ENCODE measurements at regions not wholly inside any gene's neighbourhood (a gene's known extent, or its start where the extent isn't known, plus 50 kb on each side); places are given as distances from the start of the nearest gene placed in this dataset.

DNA sequence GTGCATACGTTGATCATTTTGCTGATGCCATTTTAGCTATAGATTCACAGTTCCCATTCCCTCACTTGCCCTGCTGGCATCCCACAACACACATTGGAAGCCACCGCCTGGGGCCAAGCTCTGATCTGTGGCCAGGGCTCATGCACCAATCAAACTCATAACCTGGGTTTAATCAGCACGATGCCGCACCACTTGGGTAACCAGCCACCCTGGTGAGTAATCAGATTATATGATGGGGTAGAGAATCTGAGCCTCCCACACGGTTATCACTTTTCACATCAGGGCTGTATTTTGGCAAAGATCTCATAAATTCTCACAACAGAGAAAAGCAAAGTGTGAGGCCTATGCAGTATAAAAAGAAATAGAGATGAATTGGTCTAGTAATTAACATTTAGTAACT is 66.0 kb upstream of the TNFRSF19 start:
- H2BK120ac ChIP-seq (ENCODE audit: low read depth, low read length) = no peak overlapping the region
- H3K23ac ChIP-seq (ENCODE audit: low read length in 2 of 2) = no peak overlapping the region
- no peak overlapping the region for H2AFZ ChIP-seq (ENCODE audit: low read depth, low read length)
- H4K91ac ChIP-seq (ENCODE audit: low read length) = no peak overlapping the region
- no peak overlapping the region for H2BK15ac ChIP-seq (ENCODE audit: low read depth, poor library complexity, severe bottlenecking)
- no peak for DNase-seq
- peaks cover 0 to 8% of the 10 kb centered on the region in 2 experiments for H3K27me3 ChIP-seq (ENCODE audit: control insufficient read depth in 1 of 2, insufficient read depth in 1 of 2, low read length in 2 of 2)
- no peak overlapping the region for H3K27ac ChIP-seq (ENCODE audit: low read length, poor library complexity, severe bottlenecking)
- no peak overlapping the region for H3K18ac ChIP-seq (ENCODE audit: low read depth in 1 of 2, low read length in 2 of 2)
- H3K79me1 ChIP-seq (replicated peaks; ENCODE audit: low read length, poor library complexity, severe bottlenecking) = no peaks in the 10 kb centered on the region
- no peaks in the 10 kb centered on the region for H3K36me3 ChIP-seq (ENCODE audit: control insufficient read depth in 1 of 2, insufficient read depth in 2 of 2, low read depth in 1 of 2, low read length in 2 of 2)
- H4K8ac ChIP-seq (ENCODE audit: low read length) = no peak overlapping the region
- peak overlapping the region in 1 of 2 experiments; percentile 49 for H2BK12ac ChIP-seq (ENCODE audit: low read length in 2 of 2)
- peak overlapping the region; percentile 11 for H2AK5ac ChIP-seq (ENCODE audit: low read length, severe bottlenecking)
- peaks cover 12% of the 10 kb centered on the region for H3K4me1 ChIP-seq (ENCODE audit: control insufficient read depth, insufficient read depth, low read depth, low read length)
- no peak overlapping the region for H3K4me3 ChIP-seq (ENCODE audit: insufficient read depth in 1 of 2, low read depth in 1 of 2, low read length in 2 of 2)
- H2BK5ac ChIP-seq (ENCODE audit: low read depth, low read length, poor library complexity, severe bottlenecking) = no peak overlapping the region
- no peak overlapping the region for H3K9ac ChIP-seq (ENCODE audit: low read length)
- H3K4me2 ChIP-seq (ENCODE audit: low read length, poor library complexity, severe bottlenecking) = no peak overlapping the region
- no peak overlapping the region for H3K4ac ChIP-seq (ENCODE audit: low read depth in 1 of 2, low read length in 2 of 2)
- H3K9me3 ChIP-seq (ENCODE audit: control insufficient read depth, low read length) = no peaks in the 10 kb centered on the region
- H3K14ac ChIP-seq (ENCODE audit: low read length in 2 of 2) = no peak overlapping the region
- 100% methylated on average over 4 of the region's 5 CpGs for WGBS

DNA sequence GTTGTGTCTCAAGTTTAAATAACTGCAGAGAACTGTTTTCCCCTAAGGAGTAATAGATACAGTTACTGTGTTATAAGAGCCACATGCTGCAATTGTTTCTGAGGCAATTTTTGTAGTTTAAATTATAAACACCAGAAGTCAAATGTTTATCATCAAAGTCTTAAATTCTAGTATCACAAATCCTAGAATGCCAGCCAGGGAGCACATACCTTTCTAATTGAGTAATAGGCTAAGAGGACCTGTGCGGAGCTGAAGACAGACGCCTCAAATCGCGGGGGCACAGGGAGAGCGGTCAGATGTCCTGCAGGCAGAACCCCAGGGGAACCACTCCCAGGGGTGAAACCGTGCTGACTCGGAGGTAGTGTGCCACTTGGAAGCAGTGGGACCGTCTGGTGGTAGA is 65.2 kb upstream of the TNFRSF19 start:
- Histone ChIP-seq H2BK12ac (ENCODE audit: low read length in 2 of 2) (peak overlapping the region in 1 of 2 experiments; percentile 88), H3K4me3 (ENCODE audit: insufficient read depth in 1 of 2, low read depth in 1 of 2, low read length in 2 of 2) (no peak overlapping the region), H3K9ac (ENCODE audit: low read length) (no peak overlapping the region), H3K14ac (ENCODE audit: low read length in 2 of 2) (no peak overlapping the region), H3K4me2 (ENCODE audit: low read length, poor library complexity, severe bottlenecking) (peak overlapping the region; percentile 55), H2BK15ac (ENCODE audit: low read depth, poor library complexity, severe bottlenecking) (no peak overlapping the region), H3K27me3 (ENCODE audit: control insufficient read depth in 1 of 2, insufficient read depth in 1 of 2, low read length in 2 of 2) (peaks cover 0 to 4% of the 10 kb centered on the region in 2 experiments), H2AK5ac (ENCODE audit: low read length, severe bottlenecking) (no peak overlapping the region), H3K18ac (ENCODE audit: low read depth in 1 of 2, low read length in 2 of 2) (peak overlapping the region in 1 of 2 experiments; percentile 59), H4K8ac (ENCODE audit: low read length) (no peak overlapping the region), H3K27ac (ENCODE audit: low read length, poor library complexity, severe bottlenecking) (peak overlapping the region; percentile 83), H3K9me3 (ENCODE audit: control insufficient read depth, low read length) (no peaks in the 10 kb centered on the region), H3K79me1 (replicated peaks; ENCODE audit: low read length, poor library complexity, severe bottlenecking) (no peaks in the 10 kb centered on the region), H2BK120ac (ENCODE audit: low read depth, low read length) (no peak overlapping the region), H2BK5ac (ENCODE audit: low read depth, low read length, poor library complexity, severe bottlenecking) (no peak overlapping the region), H3K4me1 (ENCODE audit: control insufficient read depth, insufficient read depth, low read depth, low read length) (peaks cover 12% of the 10 kb centered on the region), H3K23ac (ENCODE audit: low read length in 2 of 2) (peak overlapping the region in 1 of 2 experiments; percentile 77), H3K4ac (ENCODE audit: low read depth in 1 of 2, low read length in 2 of 2) (no peak overlapping the region), H3K36me3 (ENCODE audit: control insufficient read depth in 1 of 2, insufficient read depth in 2 of 2, low read depth in 1 of 2, low read length in 2 of 2) (no peaks in the 10 kb centered on the region), H4K91ac (ENCODE audit: low read length) (no peak overlapping the region), H2AFZ (ENCODE audit: low read depth, low read length) (no peak overlapping the region)
- 31% methylated on average over 8 of the region's 8 CpGs for WGBS
- DNase-seq = peak; percentile 30

DNA sequence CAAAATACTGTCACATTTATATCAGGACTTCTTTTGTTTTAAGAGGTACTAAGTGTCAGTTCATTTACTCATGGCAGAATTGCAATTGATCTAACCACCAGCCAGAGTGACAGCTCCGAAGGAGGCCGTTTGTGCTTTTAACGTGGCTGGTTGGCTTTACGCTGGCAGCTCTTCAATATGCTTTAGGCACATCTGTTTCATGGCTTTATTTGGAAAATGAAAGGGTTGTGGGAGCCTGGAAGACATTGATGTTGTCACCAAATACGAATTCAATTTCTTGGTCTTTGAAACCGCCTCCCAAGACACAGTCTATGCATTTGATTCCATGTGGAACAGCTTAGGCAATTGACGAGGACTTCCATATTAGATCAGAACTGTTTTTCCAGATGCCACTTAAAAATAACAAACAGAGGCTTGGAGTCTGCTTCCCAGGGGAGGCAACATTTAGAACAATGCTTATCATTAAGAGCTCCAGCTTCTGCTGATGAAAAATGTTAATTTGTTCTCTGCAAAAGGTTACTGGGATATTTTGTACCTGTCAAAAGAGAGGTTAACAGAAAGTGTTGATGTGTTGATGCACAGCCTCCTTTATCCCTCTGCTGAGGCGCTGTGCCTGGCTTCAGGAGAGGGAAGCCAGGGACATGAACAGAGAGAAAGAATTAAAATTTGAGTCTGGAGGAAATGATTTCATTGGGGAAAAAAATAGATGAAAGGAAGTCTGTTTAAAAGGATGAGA is 64.0 kb upstream of the TNFRSF19 start:
- no peak overlapping the region for H3K9ac ChIP-seq (ENCODE audit: low read length)
- H2AFZ ChIP-seq (ENCODE audit: low read depth, low read length) = peak overlapping the region; percentile 64
- H3K4me2 ChIP-seq (ENCODE audit: low read length, poor library complexity, severe bottlenecking) = peak overlapping the region; percentile 7
- H2BK5ac ChIP-seq (ENCODE audit: low read depth, low read length, poor library complexity, severe bottlenecking) = peak overlapping the region; percentile 75
- peak; percentile 40 for DNase-seq
- H3K4ac ChIP-seq (ENCODE audit: low read depth in 1 of 2, low read length in 2 of 2) = no peak overlapping the region
- H3K14ac ChIP-seq (ENCODE audit: low read length in 2 of 2) = no peak overlapping the region
- no peak overlapping the region for H2BK120ac ChIP-seq (ENCODE audit: low read depth, low read length)
- no peak overlapping the region for H4K8ac ChIP-seq (ENCODE audit: low read length)
- H3K9me3 ChIP-seq (ENCODE audit: control insufficient read depth, low read length) = no peaks in the 10 kb centered on the region
- H2BK12ac ChIP-seq (ENCODE audit: low read length in 2 of 2) = no peak overlapping the region
- H3K36me3 ChIP-seq (ENCODE audit: control insufficient read depth in 1 of 2, insufficient read depth in 2 of 2, low read depth in 1 of 2, low read length in 2 of 2) = no peaks in the 10 kb centered on the region
- peak overlapping the region; percentile 90 for H3K27ac ChIP-seq (ENCODE audit: low read length, poor library complexity, severe bottlenecking)
- no peak overlapping the region for H2BK15ac ChIP-seq (ENCODE audit: low read depth, poor library complexity, severe bottlenecking)
- peak overlapping the region; percentile 78 for H2AK5ac ChIP-seq (ENCODE audit: low read length, severe bottlenecking)
- H3K79me1 ChIP-seq (replicated peaks; ENCODE audit: low read length, poor library complexity, severe bottlenecking) = no peaks in the 10 kb centered on the region
- 65% methylated on average over 8 of the region's 8 CpGs for WGBS
- no peak overlapping the region for H3K18ac ChIP-seq (ENCODE audit: low read depth in 1 of 2, low read length in 2 of 2)
- H3K4me1 ChIP-seq (ENCODE audit: control insufficient read depth, insufficient read depth, low read depth, low read length) = peaks cover 12% of the 10 kb centered on the region
- no peak overlapping the region for H4K91ac ChIP-seq (ENCODE audit: low read length)
- no peak overlapping the region for H3K23ac ChIP-seq (ENCODE audit: low read length in 2 of 2)
- H3K27me3 ChIP-seq (ENCODE audit: control insufficient read depth in 1 of 2, insufficient read depth in 1 of 2, low read length in 2 of 2) = peaks cover 0 to 4% of the 10 kb centered on the region in 2 experiments
- no peak overlapping the region for H3K4me3 ChIP-seq (ENCODE audit: insufficient read depth in 1 of 2, low read depth in 1 of 2, low read length in 2 of 2)

DNA sequence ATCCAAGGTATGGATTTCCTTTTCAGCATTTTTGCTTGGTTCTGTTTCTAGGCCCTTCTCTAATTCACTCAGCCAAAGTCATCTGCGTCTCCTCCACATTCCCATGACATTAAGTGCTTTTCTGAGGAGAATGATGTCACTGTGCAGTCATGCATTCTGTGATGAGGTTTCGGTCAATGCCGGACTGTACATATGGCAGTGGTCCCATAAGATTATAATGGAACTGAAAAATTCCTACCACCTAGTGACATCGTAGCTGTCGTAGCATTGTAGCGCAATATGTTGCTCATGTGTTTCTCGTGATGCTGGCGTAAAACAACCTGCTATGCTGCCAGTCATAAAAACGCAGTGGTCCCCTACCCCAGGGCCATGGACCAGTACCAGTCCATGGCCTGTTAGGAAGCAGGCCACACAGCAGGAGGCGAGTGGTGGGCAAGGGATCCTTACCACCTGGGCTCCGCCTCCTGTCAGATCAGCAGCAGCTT is 63.4 kb upstream of the TNFRSF19 start:
- Histone ChIP-seq H3K23ac (ENCODE audit: low read length in 2 of 2) (no peak overlapping the region), H3K4me3 (ENCODE audit: insufficient read depth in 1 of 2, low read depth in 1 of 2, low read length in 2 of 2) (no peak overlapping the region), H3K4me1 (ENCODE audit: control insufficient read depth, insufficient read depth, low read depth, low read length) (peaks cover 8% of the 10 kb centered on the region), H2AK5ac (ENCODE audit: low read length, severe bottlenecking) (peak overlapping the region; percentile 46), H3K9me3 (ENCODE audit: control insufficient read depth, low read length) (no peaks in the 10 kb centered on the region), H3K79me1 (replicated peaks; ENCODE audit: low read length, poor library complexity, severe bottlenecking) (no peaks in the 10 kb centered on the region), H3K4ac (ENCODE audit: low read depth in 1 of 2, low read length in 2 of 2) (no peak overlapping the region), H2BK15ac (ENCODE audit: low read depth, poor library complexity, severe bottlenecking) (no peak overlapping the region), H3K27ac (ENCODE audit: low read length, poor library complexity, severe bottlenecking) (peak overlapping the region; percentile 90), H2BK12ac (ENCODE audit: low read length in 2 of 2) (peak overlapping the region in 1 of 2 experiments; percentile 54), H3K27me3 (ENCODE audit: control insufficient read depth in 1 of 2, insufficient read depth in 1 of 2, low read length in 2 of 2) (peaks cover 0 to 5% of the 10 kb centered on the region in 2 experiments), H3K36me3 (ENCODE audit: control insufficient read depth in 1 of 2, insufficient read depth in 2 of 2, low read depth in 1 of 2, low read length in 2 of 2) (no peaks in the 10 kb centered on the region), H4K8ac (ENCODE audit: low read length) (no peak overlapping the region), H3K14ac (ENCODE audit: low read length in 2 of 2) (no peak overlapping the region), H4K91ac (ENCODE audit: low read length) (no peak overlapping the region), H2BK5ac (ENCODE audit: low read depth, low read length, poor library complexity, severe bottlenecking) (no peak overlapping the region), H2AFZ (ENCODE audit: low read depth, low read length) (no peak overlapping the region), H2BK120ac (ENCODE audit: low read depth, low read length) (no peak overlapping the region), H3K18ac (ENCODE audit: low read depth in 1 of 2, low read length in 2 of 2) (no peak overlapping the region), H3K4me2 (ENCODE audit: low read length, poor library complexity, severe bottlenecking) (no peak overlapping the region), H3K9ac (ENCODE audit: low read length) (no peak overlapping the region)
- peak; percentile 87 for DNase-seq
- WGBS = 59% methylated on average over 10 of the region's 11 CpGs
